ENCODE measurements at regions not wholly inside any gene's neighbourhood (a gene's known extent, or its start where the extent isn't known, plus 50 kb on each side); places are given as distances from the start of the nearest gene placed in this dataset.

DNA sequence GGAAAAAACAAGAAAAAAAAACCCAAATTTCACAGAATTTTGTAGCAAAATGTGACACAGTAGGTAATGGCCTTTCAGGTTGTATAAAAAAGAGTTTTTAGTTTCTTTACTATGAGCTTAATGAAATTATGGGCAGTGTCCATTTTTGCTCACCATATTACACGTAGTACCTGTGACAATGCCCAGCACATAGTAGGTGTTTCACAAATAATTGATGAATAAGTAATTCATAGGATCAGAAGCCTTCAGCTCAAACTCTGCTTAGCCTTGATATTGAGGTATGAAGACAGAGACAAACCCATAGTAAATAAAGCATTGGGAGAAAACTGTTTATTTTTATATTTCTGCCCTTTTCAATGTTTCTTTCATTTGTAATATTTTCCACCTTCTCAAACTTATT is 97.2 kb downstream of the LHX9 start:
- peak; percentile 76 for FAIRE-seq
- no peak for DNase-seq (ENCODE audit: insufficient read length, low spot score)

DNA sequence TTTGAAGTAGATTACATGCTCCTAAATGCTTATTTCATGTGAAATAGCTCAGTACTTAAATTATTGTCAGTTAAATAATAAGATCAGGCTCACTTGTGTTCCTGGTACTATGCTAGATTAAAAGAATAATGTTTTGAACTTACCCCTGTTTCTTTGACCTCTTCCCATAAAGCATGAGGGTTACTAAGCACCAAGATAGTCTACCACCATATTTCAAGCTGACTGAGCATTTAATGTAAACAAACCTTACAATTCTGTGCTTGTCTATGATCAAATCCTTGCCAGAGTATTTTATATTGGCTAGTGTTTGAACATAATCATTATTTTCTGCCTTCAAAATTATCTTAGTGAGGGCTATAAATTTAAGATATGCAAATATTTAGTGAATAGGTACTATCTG is 98.1 kb downstream of the LHX9 start:
- TF ChIP-seq, protein P1, sequence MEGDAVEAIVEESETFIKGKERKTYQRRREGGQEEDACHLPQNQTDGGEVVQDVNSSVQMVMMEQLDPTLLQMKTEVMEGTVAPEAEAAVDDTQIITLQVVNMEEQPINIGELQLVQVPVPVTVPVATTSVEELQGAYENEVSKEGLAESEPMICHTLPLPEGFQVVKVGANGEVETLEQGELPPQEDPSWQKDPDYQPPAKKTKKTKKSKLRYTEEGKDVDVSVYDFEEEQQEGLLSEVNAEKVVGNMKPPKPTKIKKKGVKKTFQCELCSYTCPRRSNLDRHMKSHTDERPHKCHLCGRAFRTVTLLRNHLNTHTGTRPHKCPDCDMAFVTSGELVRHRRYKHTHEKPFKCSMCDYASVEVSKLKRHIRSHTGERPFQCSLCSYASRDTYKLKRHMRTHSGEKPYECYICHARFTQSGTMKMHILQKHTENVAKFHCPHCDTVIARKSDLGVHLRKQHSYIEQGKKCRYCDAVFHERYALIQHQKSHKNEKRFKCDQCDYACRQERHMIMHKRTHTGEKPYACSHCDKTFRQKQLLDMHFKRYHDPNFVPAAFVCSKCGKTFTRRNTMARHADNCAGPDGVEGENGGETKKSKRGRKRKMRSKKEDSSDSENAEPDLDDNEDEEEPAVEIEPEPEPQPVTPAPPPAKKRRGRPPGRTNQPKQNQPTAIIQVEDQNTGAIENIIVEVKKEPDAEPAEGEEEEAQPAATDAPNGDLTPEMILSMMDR (IDR thresholded peaks at IDR 0.05; ENCODE audit: insufficient read depth, missing control alignments): no peak
- FAIRE-seq: peak; percentile 51

More for the DNA sequence above, 97.2 kb downstream of the LHX9 start:
- TF ChIP-seq, protein P1 (IDR thresholded peaks at IDR 0.05; ENCODE audit: insufficient read depth, missing control alignments): no peak

DNA sequence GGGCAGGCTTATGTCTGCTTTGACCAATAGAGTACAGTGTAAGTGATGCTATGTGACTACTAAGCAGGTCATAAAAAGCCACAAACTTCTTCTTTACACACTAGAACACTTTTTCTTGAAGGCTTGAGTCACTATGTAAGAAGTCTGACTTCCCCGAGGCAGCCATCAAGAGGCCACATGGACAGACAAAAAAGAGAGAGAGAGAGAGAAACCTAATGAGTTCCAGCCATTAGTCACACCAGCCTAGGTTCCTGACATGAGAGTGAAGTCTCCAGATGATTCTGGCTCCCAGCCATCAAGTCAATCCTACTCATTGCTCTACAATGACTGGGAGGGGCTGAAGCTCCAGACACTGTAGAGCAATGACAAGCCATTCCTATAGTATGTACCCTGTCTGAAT is 101.4 kb downstream of the LHX9 start:
- DNase-seq (ENCODE audit: insufficient read length, low spot score): no peak
- FAIRE-seq: no peak
- TF ChIP-seq, protein P1 (IDR thresholded peaks at IDR 0.05; ENCODE audit: insufficient read depth, missing control alignments): no peak

More for the DNA sequence above, 98.1 kb downstream of the LHX9 start:
- no peak for DNase-seq (ENCODE audit: insufficient read length, low spot score)

DNA sequence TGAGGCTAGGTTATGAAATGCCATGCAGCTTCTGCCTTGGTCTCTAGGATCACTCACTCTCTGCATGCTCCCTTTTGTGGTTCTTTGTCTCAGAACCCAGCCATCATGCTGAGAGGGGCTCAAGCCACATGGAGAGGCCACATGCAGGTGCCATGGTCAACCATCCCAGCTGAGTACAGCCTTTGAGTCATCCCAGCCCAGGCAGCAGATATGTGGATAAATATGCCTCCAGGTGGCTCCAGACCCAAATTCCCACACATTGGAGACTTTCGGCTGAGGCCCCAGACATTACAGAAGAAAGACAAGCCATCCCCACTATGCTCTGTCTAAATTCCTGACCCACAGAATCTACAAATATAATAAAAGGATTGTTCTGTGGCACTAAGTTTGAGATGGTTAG is 102.0 kb downstream of the LHX9 start:
- no peak for FAIRE-seq
- DNase-seq (ENCODE audit: insufficient read length, low spot score): no peak
- TF ChIP-seq, protein P1 (IDR thresholded peaks at IDR 0.05; ENCODE audit: insufficient read depth, missing control alignments): no peak

DNA sequence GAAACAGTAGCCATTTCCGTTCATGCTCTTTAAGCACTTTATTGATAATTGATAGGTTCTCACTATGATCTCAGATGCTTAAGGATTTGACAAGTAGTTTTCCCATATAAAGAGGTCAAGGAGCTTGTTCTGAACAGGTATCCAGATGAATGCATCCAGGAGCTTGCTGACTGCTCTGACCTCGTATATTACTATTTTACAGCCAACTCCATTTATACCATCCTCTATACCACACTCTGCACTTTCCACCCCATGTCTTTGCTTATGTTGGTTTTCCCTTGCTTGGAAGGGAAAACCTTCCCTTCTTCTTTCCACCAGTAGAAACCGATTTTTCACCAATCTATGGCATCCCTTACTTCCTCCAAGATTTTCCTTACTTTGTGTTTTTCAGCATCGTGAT is 107.2 kb downstream of the LHX9 start:
- FAIRE-seq (peak; percentile 61), DNase-seq (ENCODE audit: insufficient read length, low spot score) (no peak)
- TF ChIP-seq, protein P1 (IDR thresholded peaks at IDR 0.05; ENCODE audit: insufficient read depth, missing control alignments): no peak

DNA sequence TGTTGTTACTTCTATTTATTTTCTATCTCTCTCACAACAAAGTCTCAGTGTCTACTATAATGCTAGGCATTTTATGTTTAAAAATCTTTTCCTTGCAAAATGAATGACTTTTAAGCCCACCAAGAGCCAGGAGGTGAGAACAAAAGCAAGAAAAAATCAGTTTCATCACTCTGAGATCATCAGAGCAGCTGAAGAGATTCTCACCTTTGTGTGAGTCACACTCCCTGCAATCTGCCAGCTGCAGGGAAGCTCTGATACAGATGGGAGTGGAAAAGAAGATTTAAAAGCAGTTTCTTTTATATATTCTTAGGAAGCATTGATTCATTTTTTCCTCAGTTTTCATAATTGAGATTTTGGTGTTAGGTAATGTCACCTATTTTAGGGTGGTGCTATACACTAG is 107.6 kb downstream of the LHX9 start:
- DNase-seq (ENCODE audit: insufficient read length, low spot score) (no peak), FAIRE-seq (peak; percentile 51)
- TF ChIP-seq, protein P1 (IDR thresholded peaks at IDR 0.05; ENCODE audit: insufficient read depth, missing control alignments): no peak

DNA sequence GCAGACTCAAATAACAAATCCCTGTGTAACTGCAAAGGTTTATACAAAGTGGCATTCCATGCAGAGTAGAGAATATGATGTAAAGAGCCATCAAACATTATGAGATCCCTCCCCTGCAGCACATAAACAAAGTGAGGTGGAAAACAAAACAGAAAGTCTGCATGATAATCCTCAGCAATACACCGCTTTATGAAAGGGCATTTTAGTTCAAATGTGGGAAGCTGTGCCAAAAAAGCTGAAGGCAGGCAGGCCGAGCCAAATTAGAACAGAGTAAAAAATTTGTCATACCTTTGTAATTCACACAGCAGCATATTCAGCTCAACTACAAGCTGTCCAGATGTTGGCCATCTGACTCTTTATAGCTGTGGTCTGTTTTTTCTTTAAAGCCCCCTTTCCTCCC is 113.5 kb downstream of the LHX9 start:
- TF ChIP-seq, protein P1 (IDR thresholded peaks at IDR 0.05; ENCODE audit: insufficient read depth, missing control alignments): no peak
- DNase-seq (ENCODE audit: insufficient read length, low spot score): no peak
- FAIRE-seq: no peak

Measured in D721Med (cell line).